Glutamatergic neuron (in vitro differentiated cells): ENCODE measurements at regions not wholly inside any gene's neighbourhood (a gene's known extent, or its start where the extent isn't known, plus 50 kb on each side); places are given as distances from the start of the nearest gene placed in this dataset.

Experiments
- DNase-seq: peaks from one replicate; pipeline ENCODE4 v3.0.0; 2022
- H3K27ac Mint-ChIP-seq: one replicate; pipeline ENCODE4 v1.8.0; 2020; ENCODE audit warnings: mild to moderate bottlenecking, mixed read lengths, inconsistent platforms; ENCODE audit not compliant: unreplicated experiment
- H3K27me3 Mint-ChIP-seq: one replicate; pipeline ENCODE4 v1.8.0; 2020; ENCODE audit warnings: mild to moderate bottlenecking, moderate library complexity, mixed read lengths, inconsistent platforms; ENCODE audit not compliant: unreplicated experiment
- H3K36me3 Mint-ChIP-seq: one replicate; pipeline ENCODE4 v1.8.0; 2020; ENCODE audit warnings: mild to moderate bottlenecking, mixed read lengths, inconsistent platforms; ENCODE audit not compliant: unreplicated experiment
- H3K4me1 Mint-ChIP-seq: one replicate; pipeline ENCODE4 v1.8.0; 2020; ENCODE audit warnings: mild to moderate bottlenecking, low read depth, mixed read lengths, inconsistent platforms; ENCODE audit not compliant: unreplicated experiment
- H3K4me3 Mint-ChIP-seq: one replicate; pipeline ENCODE4 v1.8.0; 2020; ENCODE audit warnings: mild to moderate bottlenecking, mixed read lengths, inconsistent platforms; ENCODE audit not compliant: unreplicated experiment
- H3K9me3 Mint-ChIP-seq: one replicate; pipeline ENCODE4 v1.8.0; 2020; ENCODE audit warnings: mild to moderate bottlenecking, moderate library complexity, mixed read lengths, inconsistent platforms; ENCODE audit not compliant: unreplicated experiment
- CTCF ChIP-seq: fragments of 200-600 bp; sonication (generic); IDR thresholded peaks from one replicate; pipeline ENCODE4 v1.5.0; 2021; ENCODE audit not compliant: partially characterized antibody, unreplicated experiment

- no peak for TF ChIP-seq CTCF
- H3K4me1 Mint-ChIP-seq, result no peaks in the 10 kb centered on the region
- H3K9me3 Mint-ChIP-seq, result no peaks in the 10 kb centered on the region
- no peaks in the 10 kb centered on the region for H3K27me3 Mint-ChIP-seq
- H3K36me3 Mint-ChIP-seq, result no peaks in the 10 kb centered on the region
- no peak overlapping the region for H3K4me3 Mint-ChIP-seq
- H3K27ac Mint-ChIP-seq, result no peak overlapping the region
- DNase-seq, result no peak
Observed at GRCh38 chr5:107284822-107285525, 385.8 kb downstream of the EFNA5 start.

GRCh38 chr5:107282061-107282460 lies 388.7 kb downstream of the EFNA5 start:
- Mint-ChIP-seq H3K27me3 (peaks cover 2% of the 10 kb centered on the region), H3K4me3 (no peak overlapping the region), H3K4me1 (no peaks in the 10 kb centered on the region), H3K9me3 (peaks cover 2% of the 10 kb centered on the region), H3K36me3 (no peaks in the 10 kb centered on the region), H3K27ac (no peak overlapping the region)
- no peak for TF ChIP-seq CTCF
- no peak for DNase-seq

GRCh38 chr5:107278774-107279173 lies 392.0 kb downstream of the EFNA5 start:
- H3K27me3 Mint-ChIP-seq, result peaks cover 2% of the 10 kb centered on the region
- no peaks in the 10 kb centered on the region for H3K4me1 Mint-ChIP-seq
- H3K27ac Mint-ChIP-seq, result no peak overlapping the region
- no peak for DNase-seq
- peaks cover 2% of the 10 kb centered on the region for H3K9me3 Mint-ChIP-seq
- no peak overlapping the region for H3K4me3 Mint-ChIP-seq
- TF ChIP-seq CTCF, result no peak
- H3K36me3 Mint-ChIP-seq, result no peaks in the 10 kb centered on the region

GRCh38 chr5:107277485-107278125 lies 393.1 kb downstream of the EFNA5 start:
- Mint-ChIP-seq H3K36me3 (no peaks in the 10 kb centered on the region), H3K27me3 (peaks cover 2% of the 10 kb centered on the region), H3K9me3 (peaks cover 2% of the 10 kb centered on the region), H3K27ac (no peak overlapping the region), H3K4me1 (no peaks in the 10 kb centered on the region), H3K4me3 (no peak overlapping the region)
- no peak for TF ChIP-seq CTCF
- DNase-seq, result no peak

- Mint-ChIP-seq H3K27me3 (peaks cover 3% of the 10 kb centered on the region), H3K36me3 (no peaks in the 10 kb centered on the region), H3K4me3 (no peak overlapping the region), H3K9me3 (peaks cover 2% of the 10 kb centered on the region), H3K4me1 (peaks cover 3% of the 10 kb centered on the region), H3K27ac (no peak overlapping the region)
- TF ChIP-seq CTCF, result no peak
- DNase-seq, result no peak
Observed at GRCh38 chr5:107275333-107275732, 395.4 kb downstream of the EFNA5 start.
